H1 (cell line): ENCODE measurements at regions not wholly inside any gene's neighbourhood (a gene's known extent, or its start where the extent isn't known, plus 50 kb on each side); places are given as distances from the start of the nearest gene placed in this dataset.

Experiments
- CHD7 ChIP-seq: fragments of 300-600 bp; sonication (generic); IDR thresholded peaks from 2 replicates; pipeline ENCODE4 v1.7.1; 2012; ENCODE audit warnings: low read length, moderate library complexity, mild to moderate bottlenecking, inconsistent platforms; ENCODE audit not compliant: insufficient replicate concordance
- POLR2A ChIP-seq, 2 experiments: IDR thresholded peaks; 1 replicate in 1 of 2; 2 replicates in 1 of 2; pipeline ENCODE4 v1.6.1; 2011; ENCODE audit warnings: low read depth in 2 of 2, low read length in 2 of 2, mild to moderate bottlenecking in 2 of 2; ENCODE audit errors: control extremely low read depth in 1 of 2
- RFX5 ChIP-seq: IDR thresholded peaks from 2 replicates; pipeline ENCODE4 v1.6.1; 2011; ENCODE audit warnings: low read depth, low read length, improper control_type of control experiment, borderline replicate concordance

GRCh38 chr5:77563475-77563874 lies 71.4 kb upstream of the WDR41 start (continued):
- TF ChIP-seq CHD7 (no peak), RFX5 (no peak), POLR2A (IDR thresholded peaks at IDR 0.05; ENCODE audit: control extremely low read depth in 1 of 2, low read depth in 2 of 2, low read length in 2 of 2) (no peak)
- TF ChIP-seq, all 59 proteins: peak for 0
